Thyroid gland (tissue), 4 donors: ENCODE measurements at regions not wholly inside any gene's neighbourhood (a gene's known extent, or its start where the extent isn't known, plus 50 kb on each side); places are given as distances from the start of the nearest gene placed in this dataset.

ENCODE experiments used
- CTCF ChIP-seq, 6 experiments: fragments of 200-600 bp in 3 of 6; fragments of 450-650 bp in 3 of 6; sonication (generic) in 3 of 6; IDR thresholded peaks; one replicate each; pipeline ENCODE4 v1.5.1; 2016 to 2019; ENCODE audit warnings: antibody characterized with exemption in 6 of 6, mild to moderate bottlenecking in 2 of 6, inconsistent platforms in 1 of 6, moderate library complexity in 1 of 6
- POLR2A ChIP-seq, 2 donors: fragments of 450-650 bp; IDR thresholded peaks; one replicate each; pipeline ENCODE4 v1.6.1; 2017; ENCODE audit warnings: antibody characterized with exemption in 2 of 2, mild to moderate bottlenecking in 2 of 2, moderate library complexity in 1 of 2

DNA sequence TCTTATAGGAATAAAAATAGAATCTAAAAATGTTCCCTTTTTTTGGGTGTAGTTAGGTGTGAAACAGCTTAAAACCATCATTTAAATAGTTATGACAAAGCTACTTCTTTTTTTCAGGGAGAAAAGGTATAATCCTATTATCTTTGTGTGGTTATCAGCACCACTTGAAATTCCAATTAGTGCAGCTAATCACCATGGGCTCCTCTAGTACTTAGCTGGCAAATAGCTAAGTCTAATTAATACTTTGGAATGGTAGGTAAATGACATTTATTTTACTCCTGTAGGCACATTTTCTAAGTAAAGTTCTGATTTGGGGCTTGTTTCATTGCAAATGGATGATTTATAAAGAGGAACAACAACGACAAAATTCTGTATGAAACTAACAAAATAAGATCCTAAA is 132.6 kb downstream of the OLFM4 start:
- TF ChIP-seq CTCF (IDR thresholded peaks at IDR 0.05) (no peak), POLR2A (IDR thresholded peaks at IDR 0.05) (no peak)
